Lower leg skin (tissue), 4 donors: ENCODE measurements at regions not wholly inside any gene's neighbourhood (a gene's known extent, or its start where the extent isn't known, plus 50 kb on each side); places are given as distances from the start of the nearest gene placed in this dataset.

Experiments used
- DNase-seq, 2 donors: peaks; one replicate each; pipeline ENCODE4 v3.0.0-alpha.2; 2019; ENCODE audit warnings: low spot score in 2 of 2
- H3K4me3 ChIP-seq: fragments of 200-600 bp; sonication (generic); 2 replicates; pipeline ENCODE4 v1.5.1; 2017; ENCODE audit warnings: mild to moderate bottlenecking, low read depth; ENCODE audit not compliant: poor library complexity, severe bottlenecking
- POLR2A ChIP-seq, 2 donors: fragments of 450-650 bp; IDR thresholded peaks; one replicate each; pipeline ENCODE4 v1.6.1; 2016 to 2017; ENCODE audit warnings: antibody characterized with exemption in 2 of 2, mild to moderate bottlenecking in 1 of 2, moderate library complexity in 1 of 2
- WGBS, 2 donors: methylation state at CpG; one replicate each; pipeline ENCODE4 v1.1.5; 2018; 5-methylcytosine and 5-hydroxymethylcytosine counted together
- intact Hi-C: fragments of 100-400 bp; cut with DNase I; formaldehyde crosslinking; loops from one replicate; pipeline ENCODE4 v1.15.0; 2023; ENCODE audit warnings: low total_unique reads
- TF ChIP-seq, protein P1 (sequence below), 3 donors: fragments of 450-650 bp; IDR thresholded peaks; one replicate each; pipeline ENCODE4 v1.5.1; 2016; ENCODE audit warnings: antibody characterized with exemption in 3 of 3, mild to moderate bottlenecking in 3 of 3, moderate library complexity in 2 of 3

DNA sequence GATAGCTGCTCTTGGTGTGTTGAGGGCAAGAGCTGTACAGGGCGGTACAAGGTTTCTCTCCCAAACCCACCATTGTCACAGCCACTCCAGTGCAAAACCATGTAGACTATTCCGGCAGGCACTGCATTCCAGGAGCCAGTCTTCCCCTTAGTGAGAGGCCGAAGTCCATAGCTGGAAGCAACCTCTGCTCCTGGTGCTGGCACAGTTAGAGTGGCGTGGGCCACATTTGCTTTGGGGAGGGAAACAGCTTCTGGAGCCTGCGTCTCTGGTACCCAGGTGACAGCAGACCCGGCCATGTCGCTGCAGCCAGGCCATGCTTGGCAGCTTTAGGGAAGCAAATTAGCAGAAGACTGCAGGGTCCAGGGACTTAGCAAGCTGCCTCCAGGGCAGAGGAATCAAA, 788.0 kb downstream of the BRD1 start:
- H3K4me3 ChIP-seq = no peak overlapping the region
- DNase-seq = no peak
- WGBS, 2 donors = 66 to 74% methylated on average over 7 of the region's 7 CpGs
- no peak for TF ChIP-seq POLR2A (IDR thresholded peaks at IDR 0.05)
- TF ChIP-seq, protein P1, sequence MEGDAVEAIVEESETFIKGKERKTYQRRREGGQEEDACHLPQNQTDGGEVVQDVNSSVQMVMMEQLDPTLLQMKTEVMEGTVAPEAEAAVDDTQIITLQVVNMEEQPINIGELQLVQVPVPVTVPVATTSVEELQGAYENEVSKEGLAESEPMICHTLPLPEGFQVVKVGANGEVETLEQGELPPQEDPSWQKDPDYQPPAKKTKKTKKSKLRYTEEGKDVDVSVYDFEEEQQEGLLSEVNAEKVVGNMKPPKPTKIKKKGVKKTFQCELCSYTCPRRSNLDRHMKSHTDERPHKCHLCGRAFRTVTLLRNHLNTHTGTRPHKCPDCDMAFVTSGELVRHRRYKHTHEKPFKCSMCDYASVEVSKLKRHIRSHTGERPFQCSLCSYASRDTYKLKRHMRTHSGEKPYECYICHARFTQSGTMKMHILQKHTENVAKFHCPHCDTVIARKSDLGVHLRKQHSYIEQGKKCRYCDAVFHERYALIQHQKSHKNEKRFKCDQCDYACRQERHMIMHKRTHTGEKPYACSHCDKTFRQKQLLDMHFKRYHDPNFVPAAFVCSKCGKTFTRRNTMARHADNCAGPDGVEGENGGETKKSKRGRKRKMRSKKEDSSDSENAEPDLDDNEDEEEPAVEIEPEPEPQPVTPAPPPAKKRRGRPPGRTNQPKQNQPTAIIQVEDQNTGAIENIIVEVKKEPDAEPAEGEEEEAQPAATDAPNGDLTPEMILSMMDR (IDR thresholded peaks at IDR 0.05) = no peak
- intact Hi-C loops = no loop called here

DNA sequence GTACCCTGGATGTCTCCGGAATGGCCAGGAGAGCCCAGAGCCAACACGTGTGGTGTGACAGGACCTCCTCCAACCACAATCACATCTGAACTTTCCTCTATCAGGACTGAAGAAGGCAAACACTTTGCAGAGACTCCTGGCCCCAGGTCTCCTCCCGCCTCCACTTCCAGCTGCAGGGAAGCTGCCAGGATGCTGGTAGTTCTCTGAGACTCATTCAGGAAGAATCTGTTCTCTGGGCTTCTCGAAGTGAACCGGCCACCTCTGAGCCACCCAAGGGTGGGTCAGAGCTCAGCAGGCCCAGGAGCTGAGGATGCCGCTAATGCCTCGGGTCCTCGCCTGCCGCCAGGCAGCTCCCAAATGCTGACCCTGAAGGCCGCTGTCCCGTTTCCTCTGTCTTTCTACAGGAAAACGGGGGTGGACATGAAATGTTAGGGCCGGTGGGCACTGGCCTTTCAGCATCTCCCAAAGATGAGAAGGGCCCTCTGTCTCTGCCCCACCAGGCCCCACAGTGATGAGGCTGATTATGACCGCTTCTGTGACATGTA, 789.9 kb downstream of the BRD1 start:
- intact Hi-C loops = no loop called here
- WGBS, 2 donors = 82 to 87% methylated on average over 14 of the region's 14 CpGs
- TF ChIP-seq, protein P1 (IDR thresholded peaks at IDR 0.05) = no peak
- H3K4me3 ChIP-seq = no peak overlapping the region
- no peak for DNase-seq

DNA sequence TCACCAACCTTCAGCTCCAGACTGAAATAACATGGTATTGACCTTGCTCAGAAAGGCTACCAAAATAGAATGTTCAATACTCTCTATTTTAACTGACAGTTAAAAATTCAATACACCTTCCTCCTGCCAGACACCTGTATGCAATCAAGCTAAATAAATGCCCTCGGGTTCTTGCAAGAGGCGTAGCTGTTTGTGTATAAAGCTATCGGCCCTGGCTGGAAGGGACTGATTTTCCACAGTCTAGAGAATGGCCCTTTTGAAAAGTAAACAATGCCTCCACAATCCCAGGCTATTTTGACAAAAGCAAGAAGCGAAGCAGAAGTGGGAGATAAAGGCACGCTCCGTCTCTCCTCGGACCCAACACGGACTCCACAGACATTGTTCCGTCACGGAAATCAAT, 791.2 kb downstream of the BRD1 start:
- TF ChIP-seq, protein P1 (IDR thresholded peaks at IDR 0.05) = no peak
- no peak for TF ChIP-seq POLR2A (IDR thresholded peaks at IDR 0.05)
- no peak overlapping the region for H3K4me3 ChIP-seq
- no peak for DNase-seq
- intact Hi-C loops = no loop called here
- 80 to 84% methylated on average over 10 of the region's 10 CpGs for WGBS, 2 donors

DNA sequence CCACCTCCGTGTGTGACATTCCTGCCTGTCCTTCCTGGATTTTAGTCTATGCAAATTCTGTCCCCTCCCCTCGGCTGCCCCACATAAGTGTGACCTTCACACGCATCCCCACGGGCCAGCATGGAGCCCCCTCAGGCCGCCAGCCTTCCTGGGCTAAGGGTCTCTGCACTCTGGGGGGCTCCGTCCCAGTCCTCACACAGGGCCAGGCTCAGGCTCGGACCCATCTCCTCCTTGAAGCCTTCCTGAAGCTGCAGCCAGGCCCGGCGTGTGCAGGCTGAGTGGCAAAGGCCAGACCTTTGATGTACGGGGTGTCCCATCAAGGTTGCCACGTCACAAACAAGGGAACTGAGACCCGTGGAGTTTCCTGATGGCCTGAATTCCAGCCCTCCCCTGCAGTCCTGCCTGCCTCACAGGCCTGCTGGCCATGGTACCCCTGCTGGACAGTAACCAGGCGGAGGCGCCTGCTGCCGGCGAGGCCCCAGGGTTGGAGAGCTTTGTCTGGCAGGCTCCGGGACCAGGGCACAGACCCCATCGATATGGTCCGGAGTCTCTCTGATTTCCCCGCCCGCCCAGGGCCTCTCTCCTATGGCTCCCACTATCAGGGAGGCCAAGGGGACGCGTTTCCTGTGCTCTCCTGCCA, 791.7 kb downstream of the BRD1 start:
- 80 to 82% methylated on average over 21 to 23 of the region's 23 CpGs for WGBS, 2 donors
- TF ChIP-seq, protein P1 (IDR thresholded peaks at IDR 0.05) = no peak
- no peak for TF ChIP-seq POLR2A (IDR thresholded peaks at IDR 0.05)
- no peak overlapping the region for H3K4me3 ChIP-seq
- DNase-seq = no peak
- intact Hi-C loops = no loop called here

DNA sequence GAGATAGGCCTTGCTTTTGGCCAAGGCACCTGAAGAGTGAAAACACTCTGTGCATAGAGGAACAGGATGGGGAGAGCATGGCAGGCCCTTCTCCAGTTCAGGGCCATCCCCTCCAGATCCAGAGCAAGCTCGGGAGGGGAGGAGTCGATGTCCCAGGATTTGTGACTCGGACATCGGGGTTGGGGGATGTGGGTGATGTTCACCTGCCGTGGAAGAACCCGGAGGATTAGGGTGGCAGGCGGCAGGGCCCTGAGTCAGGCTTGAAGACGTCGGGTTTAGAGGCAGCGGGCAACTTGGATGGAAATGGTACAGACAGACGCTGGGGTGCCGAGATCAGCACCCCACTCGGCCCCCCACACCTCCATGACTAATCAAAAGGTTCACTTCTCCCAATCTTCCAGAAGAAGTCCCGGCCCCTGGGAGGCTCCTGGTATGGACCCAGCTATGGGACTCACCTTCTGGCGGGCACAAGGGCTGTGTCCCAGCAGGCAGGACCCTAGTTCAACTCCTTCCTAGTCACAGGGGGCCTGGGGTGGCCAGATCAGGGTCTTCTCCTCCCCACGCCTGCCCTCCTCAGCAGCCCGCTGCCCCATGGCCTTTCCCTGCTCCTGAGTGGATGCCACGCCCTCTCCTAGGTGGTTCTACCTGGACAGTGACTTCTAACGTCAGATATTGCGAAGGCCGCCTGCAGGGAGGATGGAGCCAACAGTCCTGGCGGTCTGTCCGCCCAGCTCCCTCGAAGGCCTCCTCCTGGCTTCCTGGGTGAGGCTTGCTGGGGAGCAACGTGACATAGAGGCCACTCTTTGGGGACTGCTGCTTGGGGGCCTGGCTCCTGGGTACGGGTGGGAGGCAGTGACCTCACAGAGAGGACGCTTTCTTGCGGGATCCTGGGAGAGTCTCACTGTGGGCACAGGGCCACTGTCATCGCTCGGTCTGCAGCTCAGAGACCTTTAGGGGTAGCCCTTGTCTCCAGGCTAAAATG, 792.5 kb downstream of the BRD1 start:
- H3K4me3 ChIP-seq = no peak overlapping the region
- 78 to 79% methylated on average over 30 of the region's 30 CpGs for WGBS, 2 donors
- intact Hi-C loops = no loop called here
- TF ChIP-seq, protein P1 (IDR thresholded peaks at IDR 0.05) = no peak
- TF ChIP-seq POLR2A (IDR thresholded peaks at IDR 0.05) = no peak
- no peak for DNase-seq
